ENCODE measurements at regions not wholly inside any gene's neighbourhood (a gene's known extent, or its start where the extent isn't known, plus 50 kb on each side); places are given as distances from the start of the nearest gene placed in this dataset.

- TF ChIP-seq CTCF (conservative IDR thresholded peaks at IDR 0.05), result no peak
- no peak overlapping the region for H3K27ac ChIP-seq
Observed at GRCh38 chr11:76730887-76731565, 52.1 kb upstream of the TSKU start.

- no peak overlapping the region for H3K27ac ChIP-seq
Observed at GRCh38 chr11:76732643-76733042, 50.5 kb upstream of the TSKU start.

More at GRCh38 chr11:76732643-76733042, 50.5 kb upstream of the TSKU start:
- no peak for TF ChIP-seq CTCF (conservative IDR thresholded peaks at IDR 0.05)

All from VCaP (cell line).